Thymus (tissue), 11 donors: ENCODE measurements at regions not wholly inside any gene's neighbourhood (a gene's known extent, or its start where the extent isn't known, plus 50 kb on each side); places are given as distances from the start of the nearest gene placed in this dataset.
"Not testable (repeated sequence)": the region's sequence is repeated elsewhere in the genome, so short reads cannot be mapped to it uniquely, and the experiment has no call there.

Experiments
- DNase-seq, 9 donors: peaks; one replicate each; pipeline ENCODE4 v3.0.0-alpha.2; 2013; ENCODE audit warnings: low spot score in 9 of 9, low read depth in 6 of 9, missing footprints in 1 of 9
- H3K27ac ChIP-seq, 2 donors: one replicate each; pipeline ENCODE4 v1.5.1; 2013; ENCODE audit warnings: control low read depth in 1 of 2, low read depth in 1 of 2, low read length in 1 of 2, mild to moderate bottlenecking in 1 of 2, moderate library complexity in 1 of 2
- H3K27me3 ChIP-seq, 2 donors: one replicate each; pipeline ENCODE4 v1.5.1; 2013; ENCODE audit warnings: low read length in 1 of 2; ENCODE audit not compliant: control insufficient read depth in 2 of 2, insufficient read depth in 1 of 2
- H3K36me3 ChIP-seq, 2 donors: one replicate each; pipeline ENCODE4 v1.5.1; 2013; ENCODE audit warnings: low read length in 1 of 2, mild to moderate bottlenecking in 1 of 2, moderate library complexity in 1 of 2; ENCODE audit not compliant: control insufficient read depth in 2 of 2, insufficient read depth in 2 of 2
- H3K4me1 ChIP-seq, 2 donors: one replicate each; pipeline ENCODE4 v1.5.1; 2013; ENCODE audit warnings: low read length in 2 of 2; ENCODE audit not compliant: control insufficient read depth in 2 of 2, insufficient read depth in 2 of 2
- H3K4me3 ChIP-seq, 2 donors: one replicate each; pipeline ENCODE4 v1.5.1; 2013; ENCODE audit warnings: low read length in 2 of 2, control low read depth in 1 of 2, mild to moderate bottlenecking in 1 of 2
- H3K9me3 ChIP-seq, 2 donors: one replicate each; pipeline ENCODE4 v1.5.1; 2013; ENCODE audit warnings: low read length in 1 of 2, mild to moderate bottlenecking in 1 of 2; ENCODE audit not compliant: control insufficient read depth in 2 of 2, insufficient read depth in 1 of 2
- WGBS: extraction: QIAGEN DNeasy Blood & Tissue Kit; methylation state at CpG from one replicate; pipeline ENCODE4 v1.1.7; 2013; 5-methylcytosine and 5-hydroxymethylcytosine counted together
- donor health status: healthy.

DNA sequence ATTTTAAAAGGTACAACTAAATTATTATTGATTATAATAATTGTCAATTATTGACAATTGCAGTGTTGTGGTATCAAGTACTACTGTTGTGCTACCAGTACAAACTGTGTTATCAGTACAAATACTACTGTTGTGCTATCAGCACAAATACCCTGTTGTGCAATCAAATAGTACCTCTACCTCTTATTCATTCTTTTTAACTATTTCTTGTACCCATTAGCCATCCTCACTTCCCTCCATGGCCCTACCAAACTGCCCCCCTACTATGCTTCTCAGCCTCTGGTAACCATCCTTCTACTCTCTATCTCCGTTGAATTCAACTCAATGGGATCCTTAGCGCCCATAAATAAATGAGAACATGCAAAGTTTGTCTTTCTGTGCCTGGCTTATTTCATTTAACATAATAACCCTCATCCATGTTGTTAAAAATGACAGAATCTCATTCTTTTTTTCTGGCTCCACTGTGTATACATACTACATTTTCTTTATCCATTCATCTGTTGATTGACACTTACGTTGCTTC lies 160.1 kb upstream of the TPTE start:
- H3K27ac ChIP-seq, H3K4me3 ChIP-seq, H3K4me1 ChIP-seq, H3K36me3 ChIP-seq, H3K27me3 ChIP-seq, H3K9me3 ChIP-seq, DNase-seq: not testable (repeated sequence)
- 36% methylated on average over 2 of the region's 3 CpGs for WGBS

DNA sequence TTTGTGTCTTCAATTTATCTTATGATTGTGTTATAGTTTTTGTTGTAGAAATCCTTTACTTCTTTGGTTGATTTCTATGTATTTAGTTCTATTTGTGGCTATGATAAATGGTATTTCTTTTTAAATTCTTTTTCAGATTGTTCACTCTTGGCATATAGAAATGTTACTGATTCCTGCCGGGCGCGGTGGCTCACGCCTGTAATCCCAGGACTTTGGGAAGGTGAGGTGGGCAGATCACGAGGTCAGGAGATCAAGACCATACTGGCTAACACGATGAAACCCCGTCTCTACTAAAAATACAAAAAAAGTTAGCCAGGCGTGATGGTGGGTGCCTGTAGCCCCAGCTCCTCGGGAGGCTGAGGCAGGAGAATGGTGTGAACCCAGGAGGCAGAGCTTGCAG lies 158.6 kb upstream of the TPTE start:
- not testable (repeated sequence) for H3K4me3 ChIP-seq, DNase-seq

DNA sequence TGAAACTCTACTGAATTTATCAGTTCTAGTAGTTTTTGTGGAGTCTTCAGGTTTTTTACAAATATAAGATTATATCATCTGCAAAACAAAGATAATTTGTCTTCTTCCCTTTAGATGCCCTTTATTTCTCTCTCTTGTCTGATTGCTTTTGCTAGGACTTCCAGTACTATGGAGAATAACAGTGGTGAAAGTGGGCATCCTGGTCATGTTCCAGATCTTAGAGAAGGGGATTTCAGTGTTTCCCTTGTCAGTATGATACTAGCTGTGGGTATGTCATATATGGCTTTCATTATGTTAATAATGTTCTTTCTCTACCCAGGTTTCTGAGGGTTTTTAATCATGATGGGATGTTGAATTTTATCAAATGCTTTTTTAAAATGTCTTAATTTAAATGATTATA lies 158.1 kb upstream of the TPTE start:
- H3K36me3 ChIP-seq, H3K9me3 ChIP-seq, H3K4me3 ChIP-seq, H3K27ac ChIP-seq, H3K27me3 ChIP-seq, DNase-seq, H3K4me1 ChIP-seq: not testable (repeated sequence)

More for the DNA sequence above, 158.6 kb upstream of the TPTE start:
- not testable (repeated sequence) for H3K9me3 ChIP-seq, H3K36me3 ChIP-seq, H3K27ac ChIP-seq, H3K4me1 ChIP-seq, H3K27me3 ChIP-seq
- WGBS, result 68% methylated on average over 9 of the region's 9 CpGs

DNA sequence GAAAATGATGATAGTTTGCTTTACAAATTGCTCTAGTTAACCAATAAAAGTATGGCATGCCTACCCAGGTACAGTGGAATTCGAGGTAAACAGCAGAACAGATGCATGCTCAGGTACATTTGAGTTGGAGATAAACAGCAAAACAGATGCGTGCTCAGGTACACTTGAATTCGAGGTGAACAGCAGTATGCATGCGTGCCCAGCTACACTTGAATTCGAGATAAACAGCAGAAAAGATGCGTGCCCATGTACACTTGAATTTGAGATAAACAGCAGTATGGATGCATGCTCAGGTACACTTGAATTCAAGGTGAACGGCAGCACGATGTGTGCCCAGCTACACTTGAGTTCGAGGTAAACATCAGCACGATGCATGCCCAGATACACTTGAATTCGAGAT lies 155.2 kb upstream of the TPTE start:
- not testable (repeated sequence) for H3K27ac ChIP-seq, H3K27me3 ChIP-seq, DNase-seq, H3K4me1 ChIP-seq, H3K4me3 ChIP-seq, H3K36me3 ChIP-seq
- WGBS, result 58% methylated on average over 5 of the region's 11 CpGs
- H3K9me3 ChIP-seq, result peaks cover 4 to 11% of the 10 kb centered on the region in 2 donors

GRCh38 chr21:10367586-10367985 lies 153.8 kb upstream of the TPTE start:
- not testable (repeated sequence) for H3K36me3 ChIP-seq

GRCh38 chr21:10368323-10368798 lies 153.0 kb upstream of the TPTE start:
- 79% methylated on average over 15 of the region's 16 CpGs for WGBS
- H3K9me3 ChIP-seq, result peaks cover 8 to 15% of the 10 kb centered on the region in 2 donors
- DNase-seq, H3K27me3 ChIP-seq, H3K27ac ChIP-seq, H3K36me3 ChIP-seq, H3K4me1 ChIP-seq, H3K4me3 ChIP-seq: not testable (repeated sequence)

More at GRCh38 chr21:10367586-10367985, 153.8 kb upstream of the TPTE start:
- not testable (repeated sequence) for H3K27ac ChIP-seq, H3K27me3 ChIP-seq, H3K4me1 ChIP-seq, H3K4me3 ChIP-seq, DNase-seq
- WGBS, result 71% methylated on average over 7 of the region's 8 CpGs
- peaks cover 5 to 15% of the 10 kb centered on the region in 2 donors for H3K9me3 ChIP-seq

- H3K36me3 ChIP-seq, H3K4me1 ChIP-seq, H3K27me3 ChIP-seq, H3K4me3 ChIP-seq, H3K27ac ChIP-seq, DNase-seq: not testable (repeated sequence)
- H3K9me3 ChIP-seq, result peaks cover 8 to 15% of the 10 kb centered on the region in 2 donors
- WGBS, result no CpG with 5 or more reads among the region's 1 CpG
Observed at GRCh38 chr21:10369289-10369688, 152.1 kb upstream of the TPTE start.

DNA sequence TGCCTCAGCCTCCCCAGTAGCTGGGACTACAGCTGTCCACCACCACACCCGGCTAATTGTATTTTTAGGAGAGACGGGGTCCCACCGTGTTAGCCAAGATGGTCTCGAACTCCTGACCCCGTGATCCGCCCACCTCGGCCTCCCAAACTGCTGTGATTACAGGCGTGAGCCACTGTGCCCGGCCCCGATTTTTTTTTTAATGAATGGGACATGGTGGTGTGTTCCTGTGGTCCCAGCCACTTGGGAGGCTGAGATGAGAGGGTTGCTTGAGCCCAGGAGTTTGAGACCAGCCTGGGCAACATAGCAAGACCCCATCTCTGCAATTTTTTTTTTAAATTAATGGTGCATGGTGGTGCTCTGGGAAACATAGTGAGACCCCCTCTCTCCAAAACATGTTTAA lies 143.6 kb upstream of the TPTE start:
- not testable (repeated sequence) for H3K36me3 ChIP-seq, H3K27ac ChIP-seq, DNase-seq, H3K4me3 ChIP-seq, H3K4me1 ChIP-seq, H3K27me3 ChIP-seq
- WGBS, result 83% methylated on average over 10 of the region's 10 CpGs
- H3K9me3 ChIP-seq, result peaks cover 15 to 44% of the 10 kb centered on the region in 2 donors

DNA sequence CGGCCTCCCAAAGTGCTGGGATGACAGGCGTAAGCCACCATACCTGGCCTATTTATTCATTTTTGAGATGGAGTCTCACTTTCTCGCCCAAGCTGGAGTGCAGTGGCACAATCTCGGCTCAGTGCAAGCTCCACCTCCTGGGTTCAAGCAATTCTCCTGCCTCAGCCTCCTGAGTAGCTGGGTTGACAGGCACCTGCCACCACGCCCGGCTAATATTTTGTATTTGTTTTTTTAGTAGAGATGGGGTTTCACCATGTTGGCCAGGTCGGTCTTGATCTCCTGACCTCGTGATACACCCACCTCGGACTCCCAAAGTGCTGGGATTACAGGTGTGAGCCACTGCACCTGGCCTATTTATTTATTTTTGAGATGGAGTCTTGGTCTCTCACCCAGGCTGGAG lies 141.6 kb upstream of the TPTE start:
- whole genome bisulfite sequencing, result 89% methylated on average over 9 of the region's 9 CpGs
- H3K27ac ChIP-seq, DNase-seq, H3K4me1 ChIP-seq, H3K27me3 ChIP-seq, H3K4me3 ChIP-seq, H3K36me3 ChIP-seq: not testable (repeated sequence)
- peaks cover 13 to 52% of the 10 kb centered on the region in 2 donors for H3K9me3 ChIP-seq

DNA sequence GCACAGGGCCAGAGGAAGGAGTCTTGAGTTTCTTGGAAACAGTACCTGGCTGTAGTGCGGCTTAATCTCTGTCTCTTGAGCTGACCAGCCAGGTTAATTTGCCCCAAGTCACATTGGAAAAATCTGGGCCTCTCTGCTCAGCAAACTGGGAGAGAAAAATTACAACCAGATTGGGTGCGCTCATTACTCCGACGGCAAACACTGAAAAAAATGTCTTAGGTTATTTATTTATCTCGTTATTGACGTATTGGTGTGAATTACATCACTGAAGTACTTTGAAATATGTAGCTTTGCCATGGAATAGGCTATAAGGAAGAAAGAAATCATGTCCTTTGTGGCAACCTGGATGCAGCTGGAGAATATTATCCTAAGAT lies 139.7 kb upstream of the TPTE start:
- peaks cover 16 to 64% of the 10 kb centered on the region in 2 donors for H3K9me3 ChIP-seq
- H3K4me3 ChIP-seq, H3K36me3 ChIP-seq, H3K4me1 ChIP-seq, H3K27ac ChIP-seq, DNase-seq, H3K27me3 ChIP-seq: not testable (repeated sequence)
- 83% methylated on average over 6 of the region's 6 CpGs for WGBS
